SK-N-SH treated with all-trans-retinoic acid at 6 μM for 48 hours (cell line): ENCODE measurements at regions not wholly inside any gene's neighbourhood (a gene's known extent, or its start where the extent isn't known, plus 50 kb on each side); places are given as distances from the start of the nearest gene placed in this dataset.

Experiments
- OSR1 ChIP-seq: fragments of 250-450 bp; sonication (Bioruptor Pico); IDR thresholded peaks from 2 replicates; pipeline ENCODE4 v1.8.0; 2022; ENCODE audit warnings: moderate library complexity, mild to moderate bottlenecking, inconsistent platforms
- PPARA ChIP-seq: fragments of 250-450 bp; sonication (Bioruptor Pico); IDR thresholded peaks from 2 replicates; pipeline ENCODE4 v1.5.0; 2020; ENCODE audit warnings: mild to moderate bottlenecking, borderline replicate concordance
- RARB ChIP-seq: fragments of 250-450 bp; sonication (Bioruptor Pico); IDR thresholded peaks from 2 replicates; pipeline ENCODE4 v1.8.0; 2021; ENCODE audit warnings: mild to moderate bottlenecking, moderate library complexity
- ZFP3 ChIP-seq: fragments of 250-450 bp; sonication (Bioruptor Pico); IDR thresholded peaks from 2 replicates; pipeline ENCODE4 v1.5.0; 2020; ENCODE audit warnings: mild to moderate bottlenecking, moderate library complexity
- ZFP30 ChIP-seq: fragments of 450-650 bp; formaldehyde crosslinking; IDR thresholded peaks from 2 replicates; pipeline ENCODE4 v1.5.0; 2022; ENCODE audit warnings: mild to moderate bottlenecking, moderate library complexity
- TF ChIP-seq, protein P1 (sequence below): fragments of 250-450 bp; sonication (Bioruptor Pico); IDR thresholded peaks from 2 replicates; pipeline ENCODE4 v1.5.1; 2020; ENCODE audit warnings: low read depth, mild to moderate bottlenecking, moderate library complexity
- TF ChIP-seq, protein P2 (sequence below): fragments of 250-450 bp; sonication (Bioruptor Pico); IDR thresholded peaks from 2 replicates; pipeline ENCODE4 v1.8.0; 2020; ENCODE audit warnings: mild to moderate bottlenecking, moderate library complexity, borderline replicate concordance

DNA sequence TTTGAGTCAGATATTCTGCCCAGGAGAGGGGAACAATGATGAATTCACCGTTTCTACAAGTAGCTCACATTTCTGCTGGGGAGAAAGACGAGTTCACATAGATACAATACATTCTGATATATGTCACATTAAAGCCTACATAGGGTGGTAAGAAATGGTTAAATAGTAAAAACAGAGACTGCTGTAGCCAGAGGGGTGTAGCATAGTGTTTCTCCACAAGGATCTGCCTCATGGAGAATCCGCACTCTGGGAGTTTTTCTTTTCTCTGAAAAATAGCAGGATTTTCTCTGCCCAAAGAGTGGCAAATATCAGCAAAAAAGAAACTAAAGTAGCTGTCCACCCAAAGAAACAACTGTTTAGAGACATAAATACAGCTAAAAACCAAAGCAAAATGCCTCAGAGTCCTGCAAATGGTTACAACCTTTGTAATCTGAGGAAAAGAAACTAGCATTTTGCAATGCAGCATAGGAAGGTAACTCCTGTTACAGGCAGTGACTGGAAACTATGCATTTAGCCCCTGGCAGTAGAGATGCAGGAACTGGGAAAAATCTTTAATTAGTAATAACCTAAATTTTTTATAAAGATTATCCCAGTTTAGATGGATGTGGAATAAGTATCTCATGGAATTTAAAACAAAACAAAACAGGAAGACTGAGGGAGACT lies 1126.7 kb upstream of the ADGRL2 start:
- TF ChIP-seq ZFP3 (CRISPR knock-in tag), result no peak
- TF ChIP-seq, protein P1, sequence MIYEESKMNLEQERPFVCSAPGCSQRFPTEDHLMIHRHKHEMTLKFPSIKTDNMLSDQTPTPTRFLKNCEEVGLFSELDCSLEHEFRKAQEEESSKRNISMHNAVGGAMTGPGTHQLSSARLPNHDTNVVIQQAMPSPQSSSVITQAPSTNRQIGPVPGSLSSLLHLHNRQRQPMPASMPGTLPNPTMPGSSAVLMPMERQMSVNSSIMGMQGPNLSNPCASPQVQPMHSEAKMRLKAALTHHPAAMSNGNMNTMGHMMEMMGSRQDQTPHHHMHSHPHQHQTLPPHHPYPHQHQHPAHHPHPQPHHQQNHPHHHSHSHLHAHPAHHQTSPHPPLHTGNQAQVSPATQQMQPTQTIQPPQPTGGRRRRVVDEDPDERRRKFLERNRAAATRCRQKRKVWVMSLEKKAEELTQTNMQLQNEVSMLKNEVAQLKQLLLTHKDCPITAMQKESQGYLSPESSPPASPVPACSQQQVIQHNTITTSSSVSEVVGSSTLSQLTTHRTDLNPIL (CRISPR knock-in tag), result no peak
- no peak for TF ChIP-seq ZFP30 (CRISPR knock-in tag)
- TF ChIP-seq OSR1 (CRISPR knock-in tag), result no peak
- TF ChIP-seq RARB (CRISPR knock-in tag), result no peak
- no peak for TF ChIP-seq PPARA (CRISPR knock-in tag)
- TF ChIP-seq, protein P2, sequence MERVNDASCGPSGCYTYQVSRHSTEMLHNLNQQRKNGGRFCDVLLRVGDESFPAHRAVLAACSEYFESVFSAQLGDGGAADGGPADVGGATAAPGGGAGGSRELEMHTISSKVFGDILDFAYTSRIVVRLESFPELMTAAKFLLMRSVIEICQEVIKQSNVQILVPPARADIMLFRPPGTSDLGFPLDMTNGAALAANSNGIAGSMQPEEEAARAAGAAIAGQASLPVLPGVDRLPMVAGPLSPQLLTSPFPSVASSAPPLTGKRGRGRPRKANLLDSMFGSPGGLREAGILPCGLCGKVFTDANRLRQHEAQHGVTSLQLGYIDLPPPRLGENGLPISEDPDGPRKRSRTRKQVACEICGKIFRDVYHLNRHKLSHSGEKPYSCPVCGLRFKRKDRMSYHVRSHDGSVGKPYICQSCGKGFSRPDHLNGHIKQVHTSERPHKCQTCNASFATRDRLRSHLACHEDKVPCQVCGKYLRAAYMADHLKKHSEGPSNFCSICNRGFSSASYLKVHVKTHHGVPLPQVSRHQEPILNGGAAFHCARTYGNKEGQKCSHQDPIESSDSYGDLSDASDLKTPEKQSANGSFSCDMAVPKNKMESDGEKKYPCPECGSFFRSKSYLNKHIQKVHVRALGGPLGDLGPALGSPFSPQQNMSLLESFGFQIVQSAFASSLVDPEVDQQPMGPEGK (CRISPR knock-in tag), result no peak
